ENCODE measurements at regions not wholly inside any gene's neighbourhood (a gene's known extent, or its start where the extent isn't known, plus 50 kb on each side); places are given as distances from the start of the nearest gene placed in this dataset.

- TF ChIP-seq CTCF (IDR thresholded peaks at IDR 0.05; ENCODE audit: insufficient read depth, low read length) (no peak), POLR2AphosphoS5 (IDR thresholded peaks at IDR 0.05; ENCODE audit: low read depth) (no peak), GABPA (IDR thresholded peaks at IDR 0.05; ENCODE audit: low read depth) (no peak)
These were observed 184.7 kb upstream of the ZCCHC13 start for GRCh38 chrX:74119016-74119910.
